ENCODE measurements at regions not wholly inside any gene's neighbourhood (a gene's known extent, or its start where the extent isn't known, plus 50 kb on each side); places are given as distances from the start of the nearest gene placed in this dataset.

- TF ChIP-seq CTCF (IDR thresholded peaks at IDR 0.05) = no peak
- no peak overlapping the region for H3K4me3 Mint-ChIP-seq (ENCODE audit: unreplicated experiment)
- H3K9me3 Mint-ChIP-seq (ENCODE audit: low read depth) = peaks cover 26% of the 10 kb centered on the region
- no peaks in the 10 kb centered on the region for H3K4me1 Mint-ChIP-seq (ENCODE audit: low read depth)
- no peaks in the 10 kb centered on the region for H3K36me3 Mint-ChIP-seq (ENCODE audit: low read depth)
- H3K27me3 Mint-ChIP-seq (ENCODE audit: low read depth) = no peaks in the 10 kb centered on the region
- DNase-seq (ENCODE audit: low spot score) = no peak
- no peak overlapping the region for H3K27ac Mint-ChIP-seq (ENCODE audit: unreplicated experiment)
Observed at GRCh38 chr16:6536411-6536810, 796.2 kb upstream of the RBFOX1 start.

- H3K36me3 Mint-ChIP-seq (ENCODE audit: low read depth) = no peaks in the 10 kb centered on the region
- no peak overlapping the region for H3K4me3 Mint-ChIP-seq (ENCODE audit: unreplicated experiment)
- no peak overlapping the region for H3K27ac Mint-ChIP-seq (ENCODE audit: unreplicated experiment)
- no peaks in the 10 kb centered on the region for H3K27me3 Mint-ChIP-seq (ENCODE audit: low read depth)
- no peak for TF ChIP-seq CTCF (IDR thresholded peaks at IDR 0.05)
- no peaks in the 10 kb centered on the region for H3K4me1 Mint-ChIP-seq (ENCODE audit: low read depth)
- DNase-seq (ENCODE audit: low spot score) = no peak
- peaks cover 14% of the 10 kb centered on the region for H3K9me3 Mint-ChIP-seq (ENCODE audit: low read depth)
Observed at GRCh38 chr16:6531067-6531466, 801.6 kb upstream of the RBFOX1 start.

GRCh38 chr16:6528217-6528616 is 804.4 kb upstream of the RBFOX1 start:
- DNase-seq (ENCODE audit: low spot score) = no peak
- peaks cover 24% of the 10 kb centered on the region for H3K9me3 Mint-ChIP-seq (ENCODE audit: low read depth)
- no peak overlapping the region for H3K4me3 Mint-ChIP-seq (ENCODE audit: unreplicated experiment)
- H3K36me3 Mint-ChIP-seq (ENCODE audit: low read depth) = no peaks in the 10 kb centered on the region
- no peaks in the 10 kb centered on the region for H3K27me3 Mint-ChIP-seq (ENCODE audit: low read depth)
- TF ChIP-seq CTCF (IDR thresholded peaks at IDR 0.05) = no peak
- no peaks in the 10 kb centered on the region for H3K4me1 Mint-ChIP-seq (ENCODE audit: low read depth)
- H3K27ac Mint-ChIP-seq (ENCODE audit: unreplicated experiment) = no peak overlapping the region

GRCh38 chr16:6527646-6528045 is 805.0 kb upstream of the RBFOX1 start:
- no peaks in the 10 kb centered on the region for H3K36me3 Mint-ChIP-seq (ENCODE audit: low read depth)
- H3K4me1 Mint-ChIP-seq (ENCODE audit: low read depth) = no peaks in the 10 kb centered on the region
- no peak for DNase-seq (ENCODE audit: low spot score)
- H3K27me3 Mint-ChIP-seq (ENCODE audit: low read depth) = no peaks in the 10 kb centered on the region
- H3K4me3 Mint-ChIP-seq (ENCODE audit: unreplicated experiment) = no peak overlapping the region
- no peak for TF ChIP-seq CTCF (IDR thresholded peaks at IDR 0.05)
- H3K9me3 Mint-ChIP-seq (ENCODE audit: low read depth) = peaks cover 18% of the 10 kb centered on the region
- no peak overlapping the region for H3K27ac Mint-ChIP-seq (ENCODE audit: unreplicated experiment)

GRCh38 chr16:6524501-6524900 is 808.1 kb upstream of the RBFOX1 start:
- Mint-ChIP-seq H3K4me1 (ENCODE audit: low read depth) (no peaks in the 10 kb centered on the region), H3K27ac (ENCODE audit: unreplicated experiment) (no peak overlapping the region), H3K27me3 (ENCODE audit: low read depth) (no peaks in the 10 kb centered on the region), H3K4me3 (ENCODE audit: unreplicated experiment) (no peak overlapping the region), H3K9me3 (ENCODE audit: low read depth) (peaks cover 15% of the 10 kb centered on the region), H3K36me3 (ENCODE audit: low read depth) (no peaks in the 10 kb centered on the region)
- DNase-seq (ENCODE audit: low spot score) = no peak
- TF ChIP-seq CTCF (IDR thresholded peaks at IDR 0.05) = no peak

Data from chondrocyte (in vitro differentiated cells).